DND-41 (cell line): ENCODE measurements at regions not wholly inside any gene's neighbourhood (a gene's known extent, or its start where the extent isn't known, plus 50 kb on each side); places are given as distances from the start of the nearest gene placed in this dataset.

Source experiments
- ATAC-seq: fragments of 200-7000 bp; cut with Tn5 transposase; 3 replicates; pipeline ENCODE4 v1.9.1; 2021; ENCODE audit warnings: low read depth; ENCODE audit not compliant: insufficient read depth
- DNase-seq: peaks from one replicate; pipeline ENCODE4 v3.0.0-alpha.2; 2020
- H2AFZ ChIP-seq: 2 replicates; pipeline ENCODE4 v1.6.0; 2012; ENCODE audit warnings: low read depth, low read length
- H3K27ac ChIP-seq: 2 replicates; pipeline ENCODE4 v1.5.1; 2012; ENCODE audit warnings: low read length, inconsistent platforms
- H3K27me3 ChIP-seq: fragments of 200-600 bp; sonication (generic); 2 replicates; pipeline ENCODE4 v1.6.0; 2012; ENCODE audit warnings: low read length, mild to moderate bottlenecking, inconsistent platforms; ENCODE audit not compliant: insufficient read depth, poor library complexity
- H3K36me3 ChIP-seq: 2 replicates; pipeline ENCODE4 v1.5.1; 2012; ENCODE audit warnings: low read length, inconsistent platforms; ENCODE audit not compliant: insufficient read depth
- H3K4me1 ChIP-seq: 2 replicates; pipeline ENCODE4 v1.5.1; 2012; ENCODE audit warnings: mild to moderate bottlenecking, low read length; ENCODE audit not compliant: insufficient read depth
- H3K4me2 ChIP-seq: 2 replicates; pipeline ENCODE4 v1.6.0; 2012; ENCODE audit warnings: mild to moderate bottlenecking, moderate library complexity, low read length, inconsistent platforms; ENCODE audit not compliant: insufficient read depth
- H3K4me3 ChIP-seq, 2 experiments: fragments of 200-600 bp in 1 of 2; shearing (Covaris generic) in 1 of 2; 2 replicates each; pipeline ENCODE4 v1.5.1; 2012 to 2016; ENCODE audit warnings: inconsistent platforms in 2 of 2, low read length in 2 of 2, mild to moderate bottlenecking in 2 of 2, low read depth in 1 of 2, moderate library complexity in 1 of 2
- H3K79me2 ChIP-seq: 2 replicates; pipeline ENCODE4 v1.6.0; 2012; ENCODE audit warnings: low read length, inconsistent platforms; ENCODE audit not compliant: insufficient read depth
- H3K9ac ChIP-seq: 2 replicates; pipeline ENCODE4 v1.6.0; 2012; ENCODE audit warnings: low read depth, mild to moderate bottlenecking, inconsistent platforms, low read length, moderate library complexity
- H3K9me3 ChIP-seq: 2 replicates; pipeline ENCODE4 v1.5.1; 2012; ENCODE audit warnings: low read length, moderate library complexity, mild to moderate bottlenecking, inconsistent platforms; ENCODE audit not compliant: insufficient read depth, severe bottlenecking
- H4K20me1 ChIP-seq: 2 replicates; pipeline ENCODE4 v1.6.0; 2012; ENCODE audit warnings: low read length; ENCODE audit not compliant: insufficient read depth
- EZH2 ChIP-seq: IDR thresholded peaks from 3 replicates; pipeline ENCODE4 v1.6.1; 2012; ENCODE audit warnings: borderline replicate concordance, low read depth, mild to moderate bottlenecking, moderate library complexity, low read length, inconsistent platforms; ENCODE audit not compliant: severe bottlenecking
- TF ChIP-seq, protein P1 (sequence below): IDR thresholded peaks from 2 replicates; pipeline ENCODE4 v1.5.1; 2012; ENCODE audit warnings: borderline replicate concordance, low read length, moderate library complexity, mild to moderate bottlenecking; ENCODE audit not compliant: poor library complexity, severe bottlenecking; ENCODE audit errors: extremely low read depth

DNA sequence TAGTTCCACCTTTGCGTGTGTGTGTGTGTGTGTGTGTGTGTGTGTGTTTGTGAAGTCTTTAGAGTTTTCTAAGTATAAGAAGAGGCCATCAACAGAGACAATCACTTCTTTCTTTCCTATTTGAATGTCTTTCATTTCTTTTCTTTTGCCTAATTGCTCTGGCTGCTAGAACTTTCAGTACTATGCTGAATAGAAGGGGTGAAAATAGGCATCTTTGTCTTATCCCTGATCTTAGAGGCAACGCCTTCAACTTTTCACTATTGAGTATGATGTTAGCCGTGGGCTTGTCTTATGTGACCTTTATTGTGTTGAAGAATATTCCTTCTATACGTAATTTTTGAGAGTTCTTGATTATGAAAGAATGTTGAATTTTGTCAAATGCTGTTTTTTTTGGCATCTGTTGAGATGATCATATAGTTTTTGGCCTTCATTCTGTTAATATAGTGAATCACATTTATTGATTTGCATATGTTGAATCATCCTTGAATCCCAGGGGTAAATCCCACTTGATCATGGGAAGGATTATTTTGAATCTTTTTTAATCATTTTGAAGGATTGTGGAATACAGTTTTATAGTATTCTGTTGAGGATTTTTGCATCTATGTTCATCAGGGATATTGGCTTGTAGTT lies 134.8 kb upstream of the CD180 start:
- Histone ChIP-seq H3K4me1 (no peaks in the 10 kb centered on the region), H3K27ac (no peak overlapping the region), H3K9me3 (no peaks in the 10 kb centered on the region), H3K27me3 (no peaks in the 10 kb centered on the region), H3K79me2 (no peaks in the 10 kb centered on the region), H3K4me2 (no peak overlapping the region), H3K9ac (no peak overlapping the region), H3K36me3 (no peaks in the 10 kb centered on the region), H4K20me1 (no peaks in the 10 kb centered on the region), H3K4me3 (no peak overlapping the region), H2AFZ (no peak overlapping the region)
- ATAC-seq (no peak), DNase-seq (no peak)
- TF ChIP-seq, protein P1, sequence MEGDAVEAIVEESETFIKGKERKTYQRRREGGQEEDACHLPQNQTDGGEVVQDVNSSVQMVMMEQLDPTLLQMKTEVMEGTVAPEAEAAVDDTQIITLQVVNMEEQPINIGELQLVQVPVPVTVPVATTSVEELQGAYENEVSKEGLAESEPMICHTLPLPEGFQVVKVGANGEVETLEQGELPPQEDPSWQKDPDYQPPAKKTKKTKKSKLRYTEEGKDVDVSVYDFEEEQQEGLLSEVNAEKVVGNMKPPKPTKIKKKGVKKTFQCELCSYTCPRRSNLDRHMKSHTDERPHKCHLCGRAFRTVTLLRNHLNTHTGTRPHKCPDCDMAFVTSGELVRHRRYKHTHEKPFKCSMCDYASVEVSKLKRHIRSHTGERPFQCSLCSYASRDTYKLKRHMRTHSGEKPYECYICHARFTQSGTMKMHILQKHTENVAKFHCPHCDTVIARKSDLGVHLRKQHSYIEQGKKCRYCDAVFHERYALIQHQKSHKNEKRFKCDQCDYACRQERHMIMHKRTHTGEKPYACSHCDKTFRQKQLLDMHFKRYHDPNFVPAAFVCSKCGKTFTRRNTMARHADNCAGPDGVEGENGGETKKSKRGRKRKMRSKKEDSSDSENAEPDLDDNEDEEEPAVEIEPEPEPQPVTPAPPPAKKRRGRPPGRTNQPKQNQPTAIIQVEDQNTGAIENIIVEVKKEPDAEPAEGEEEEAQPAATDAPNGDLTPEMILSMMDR = no peak
- no peak for TF ChIP-seq EZH2

DNA sequence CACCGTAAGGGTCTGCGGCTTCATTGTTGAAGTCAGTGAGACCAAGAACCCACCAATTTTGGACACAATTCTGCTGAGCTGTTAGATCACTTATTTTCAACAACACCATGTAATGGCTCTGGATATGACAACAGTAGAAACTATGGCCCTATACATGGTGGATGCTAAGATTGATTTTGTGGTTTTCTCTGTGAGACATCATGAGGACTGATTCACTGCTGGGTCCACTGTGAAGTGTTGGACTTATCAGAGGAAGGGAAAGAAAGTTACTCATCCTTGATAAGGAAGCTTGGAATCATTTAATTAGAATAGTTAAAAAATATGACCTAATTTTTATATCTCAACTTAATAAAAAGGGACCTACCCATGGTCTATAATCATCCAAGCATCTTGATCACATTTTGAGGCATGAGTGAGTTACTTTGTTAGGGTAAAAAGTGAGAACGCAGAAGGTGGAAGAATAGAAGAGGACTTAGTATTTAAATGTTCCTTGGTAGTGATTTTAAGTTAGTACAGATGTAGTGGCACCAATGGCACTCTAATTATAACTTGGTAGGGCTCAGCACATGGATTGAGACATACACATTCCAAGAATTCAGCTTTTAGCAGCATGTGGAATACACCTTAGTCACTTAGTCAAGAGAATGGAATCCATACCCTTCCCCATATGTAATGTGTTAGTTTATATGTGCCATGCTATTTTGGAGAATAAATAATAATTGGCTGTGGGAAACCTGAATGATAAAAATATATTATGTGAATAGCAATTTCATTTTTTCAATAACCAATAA lies 123.5 kb upstream of the CD180 start:
- H3K4me1 ChIP-seq = no peaks in the 10 kb centered on the region
- ATAC-seq = no peak
- no peak overlapping the region for H3K27ac ChIP-seq
- no peaks in the 10 kb centered on the region for H3K9me3 ChIP-seq
- no peak overlapping the region for H3K4me3 ChIP-seq
- no peaks in the 10 kb centered on the region for H4K20me1 ChIP-seq
- H2AFZ ChIP-seq = no peak overlapping the region
- DNase-seq = no peak
- H3K27me3 ChIP-seq = no peaks in the 10 kb centered on the region
- no peaks in the 10 kb centered on the region for H3K79me2 ChIP-seq
- H3K36me3 ChIP-seq = no peaks in the 10 kb centered on the region
- TF ChIP-seq, protein P1 = no peak
- TF ChIP-seq EZH2 = no peak
- no peak overlapping the region for H3K4me2 ChIP-seq
- H3K9ac ChIP-seq = no peak overlapping the region

DNA sequence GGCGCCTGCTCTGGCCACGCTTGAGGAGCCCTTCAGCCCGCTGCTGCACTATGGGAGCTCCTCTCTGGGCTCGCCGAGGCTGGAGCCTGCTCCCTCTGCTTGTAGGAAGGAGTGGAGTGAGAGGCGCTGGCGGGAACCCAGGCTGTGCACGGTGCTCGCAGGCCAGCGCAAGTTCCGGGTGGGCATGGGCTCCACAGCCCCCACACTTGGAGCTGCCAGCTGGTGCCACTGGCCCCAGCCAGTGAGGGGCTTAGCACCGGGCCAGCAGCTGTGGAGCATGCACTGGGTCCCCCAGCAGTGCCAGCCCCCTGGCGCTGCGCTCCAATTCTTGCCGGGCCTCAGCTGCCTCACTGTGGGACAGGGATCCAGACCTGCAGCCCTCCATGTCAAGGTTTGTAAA lies 122.1 kb upstream of the CD180 start:
- no peak overlapping the region for H3K9ac ChIP-seq
- no peaks in the 10 kb centered on the region for H3K36me3 ChIP-seq
- ATAC-seq = no peak
- no peaks in the 10 kb centered on the region for H3K4me1 ChIP-seq
- H3K9me3 ChIP-seq = peaks cover 2% of the 10 kb centered on the region
- no peak overlapping the region for H3K27ac ChIP-seq
- H3K79me2 ChIP-seq = no peaks in the 10 kb centered on the region
- DNase-seq = no peak
- H3K4me2 ChIP-seq = no peak overlapping the region
- no peak overlapping the region for H2AFZ ChIP-seq
- no peak for TF ChIP-seq EZH2
- TF ChIP-seq, protein P1 = no peak
- H3K27me3 ChIP-seq = no peaks in the 10 kb centered on the region
- H4K20me1 ChIP-seq = no peaks in the 10 kb centered on the region
- H3K4me3 ChIP-seq = no peak overlapping the region
